Hematopoietic multipotent progenitor cell (in vitro differentiated cells): ENCODE measurements at regions not wholly inside any gene's neighbourhood (a gene's known extent, or its start where the extent isn't known, plus 50 kb on each side); places are given as distances from the start of the nearest gene placed in this dataset.

ENCODE experiments used
- DNase-seq, 3 donors: peaks; one replicate each; pipeline ENCODE4 v3.0.0-alpha.2; 2011 to 2015; ENCODE audit warnings: low read depth in 2 of 3, low spot score in 2 of 3

DNA sequence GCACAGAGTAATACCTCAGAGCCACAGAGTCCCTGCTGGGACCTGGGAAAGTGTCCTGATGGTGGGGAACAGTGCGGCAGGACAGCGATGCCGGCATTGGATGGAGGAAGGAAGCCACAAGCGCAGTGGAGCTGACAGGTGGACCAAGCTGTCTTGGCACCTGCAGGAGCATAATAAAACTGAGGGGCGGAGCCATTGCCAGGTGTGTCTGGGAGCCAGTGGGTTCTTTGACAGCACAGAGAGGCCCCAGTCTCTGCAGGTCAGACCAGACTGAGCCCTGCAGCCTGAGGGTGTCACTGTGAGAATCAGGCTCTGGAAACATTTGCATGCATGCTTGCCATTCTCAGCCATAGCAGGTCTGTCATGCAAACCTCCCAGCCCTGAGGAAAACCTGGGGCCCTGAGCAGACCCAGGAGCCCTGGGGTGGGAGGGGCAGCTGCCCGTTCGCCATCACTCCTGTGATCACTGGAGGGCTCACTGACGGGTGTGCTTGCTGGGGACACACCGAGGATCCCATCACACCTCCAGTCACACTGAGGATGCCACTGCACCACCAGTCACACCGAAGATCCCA, 210.5 kb upstream of the HDAC4 start:
- no peak for DNase-seq

DNA sequence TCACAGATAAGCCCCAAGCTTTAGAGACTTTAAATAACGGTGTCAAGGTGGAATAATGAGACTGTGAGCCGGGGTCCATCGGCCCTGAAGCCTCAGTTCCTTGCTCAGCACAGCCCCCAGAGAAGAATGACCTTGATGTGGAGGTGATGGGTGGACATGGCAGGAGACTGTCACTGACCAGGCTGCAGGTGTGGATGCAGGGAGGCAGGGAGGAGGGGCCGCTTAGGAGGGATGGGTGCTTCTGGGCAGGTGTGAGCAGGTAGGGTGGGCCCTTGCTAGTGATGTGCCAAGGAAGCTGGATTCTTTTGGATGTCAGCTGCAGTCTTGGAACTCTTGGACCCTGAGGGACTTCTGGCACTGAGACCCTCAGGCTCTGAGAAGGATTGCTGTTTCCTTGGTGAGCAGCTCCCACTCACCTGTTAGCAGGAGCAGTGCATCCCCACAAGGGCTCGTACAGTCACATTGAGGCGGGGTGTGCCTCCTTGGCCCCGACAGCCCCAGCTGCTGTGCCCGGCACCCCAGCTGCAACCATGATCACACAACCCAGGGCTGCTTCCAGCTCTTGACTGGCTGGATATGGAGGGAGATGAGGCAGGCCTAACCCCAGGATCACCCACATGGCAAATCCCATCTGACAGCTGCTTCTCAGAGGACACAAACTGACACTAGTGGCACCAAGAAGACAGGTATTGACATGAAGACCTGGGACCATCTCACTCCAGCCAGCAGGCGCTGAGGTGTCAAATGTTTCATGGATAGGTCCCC, 209.8 kb upstream of the HDAC4 start:
- no peak for DNase-seq

DNA sequence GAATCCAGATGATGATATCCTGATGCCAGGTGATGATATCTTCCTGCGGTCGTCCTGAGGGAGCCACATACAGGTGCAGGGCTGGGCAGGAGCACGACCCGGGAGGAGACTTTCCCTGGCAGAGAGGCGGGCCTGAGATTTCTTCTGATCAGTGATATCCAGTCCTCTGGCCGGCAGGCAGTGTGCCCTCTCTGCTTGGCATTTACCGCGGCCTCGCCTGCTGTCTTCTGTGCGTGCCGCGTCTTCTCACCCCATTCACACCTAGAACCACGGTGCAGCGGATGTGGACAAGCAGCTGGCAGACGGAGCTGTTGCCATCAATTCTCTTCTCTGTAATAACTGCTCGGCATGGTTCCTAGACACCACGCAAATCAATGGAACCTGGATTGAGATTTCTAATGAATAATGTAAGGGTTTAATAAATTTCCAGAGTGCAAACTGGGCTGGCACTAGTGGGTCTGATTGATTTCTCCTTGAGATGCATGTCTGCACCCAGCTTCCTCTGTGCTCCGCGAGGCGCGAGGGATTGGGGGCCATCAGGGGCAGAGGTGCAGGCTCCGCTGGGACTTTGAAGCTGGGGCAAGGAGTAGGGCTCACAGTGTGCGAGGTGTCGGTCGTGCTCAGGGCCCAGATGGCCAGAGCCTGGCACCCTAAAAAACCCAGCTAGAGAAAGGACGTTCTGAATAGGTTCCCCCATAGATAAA, 208.9 kb upstream of the HDAC4 start:
- no peak for DNase-seq

DNA sequence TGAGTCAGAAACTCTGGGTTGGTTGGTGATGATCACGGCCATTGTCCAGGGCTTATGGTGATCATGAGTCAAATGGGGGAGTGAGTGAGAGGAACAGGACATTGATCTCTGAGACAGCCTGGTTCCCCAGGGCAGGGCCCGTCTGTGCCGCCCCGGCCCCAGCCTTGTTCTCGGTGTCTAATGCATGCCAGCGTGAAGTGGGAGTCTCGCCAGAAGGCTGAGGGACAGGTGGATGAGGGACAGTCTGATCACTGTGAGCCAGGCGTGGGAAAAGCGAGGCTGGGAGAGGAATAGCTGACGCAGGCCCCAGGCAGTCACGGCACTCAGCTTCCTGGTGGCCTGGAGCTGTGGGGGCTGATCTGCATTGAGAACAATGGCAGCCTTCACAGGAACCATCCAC, 208.3 kb upstream of the HDAC4 start:
- DNase-seq = no peak

- no peak for DNase-seq
These were observed 207.9 kb upstream of the HDAC4 start for GRCh38 chr2:239608723-239609122.

DNA sequence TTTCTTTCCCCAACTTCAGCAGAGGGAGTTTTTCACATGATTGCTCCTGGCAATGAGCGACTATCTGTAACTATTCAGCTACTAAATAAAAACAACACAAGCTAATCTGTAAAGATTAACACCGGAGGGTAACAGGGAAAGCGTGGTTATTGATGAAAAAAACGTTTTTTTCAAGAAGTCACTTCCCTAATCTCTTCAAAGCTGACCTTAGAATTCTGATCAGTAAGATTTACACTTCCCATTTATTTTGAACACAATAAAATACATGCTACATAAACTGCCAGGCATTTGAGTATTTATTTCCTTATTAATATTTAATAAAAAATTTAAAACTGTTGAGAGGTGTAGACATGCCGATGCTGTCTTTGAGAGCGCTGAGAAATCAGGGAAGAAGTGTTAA, 207.4 kb upstream of the HDAC4 start:
- DNase-seq = no peak

DNA sequence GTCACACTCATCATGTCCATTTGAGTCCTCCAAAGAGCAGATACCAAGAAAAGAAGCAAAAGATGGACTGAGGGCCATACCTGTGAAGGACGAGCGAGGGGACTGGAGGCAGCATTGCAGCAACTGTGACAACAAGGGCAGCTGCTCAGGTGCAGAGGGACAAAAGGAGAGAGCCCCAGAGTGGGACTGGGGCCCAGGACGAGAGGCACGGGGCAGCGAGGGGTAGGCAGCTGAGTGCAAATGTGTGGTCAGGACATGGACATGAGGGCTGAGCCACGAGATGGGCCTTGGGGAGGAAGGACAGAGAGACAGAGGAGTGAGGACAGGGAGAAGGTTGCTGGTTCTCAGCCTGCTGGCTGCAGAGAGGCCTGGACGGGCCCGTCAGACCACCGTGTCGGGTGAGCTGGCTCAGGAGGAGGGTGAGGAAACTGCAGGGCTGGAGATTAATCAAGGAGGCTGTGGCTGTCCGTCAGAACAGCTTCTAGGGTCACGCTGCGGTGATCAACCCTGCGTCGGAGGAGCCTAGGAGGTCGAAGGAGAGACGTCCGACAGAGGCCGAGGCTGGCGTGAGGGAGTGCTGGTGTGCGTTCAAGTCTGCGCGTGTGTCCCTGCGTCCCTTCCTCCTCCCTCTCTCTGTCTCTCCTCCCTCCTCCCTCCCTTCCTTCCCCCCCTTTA, 206.8 kb upstream of the HDAC4 start:
- no peak for DNase-seq

DNA sequence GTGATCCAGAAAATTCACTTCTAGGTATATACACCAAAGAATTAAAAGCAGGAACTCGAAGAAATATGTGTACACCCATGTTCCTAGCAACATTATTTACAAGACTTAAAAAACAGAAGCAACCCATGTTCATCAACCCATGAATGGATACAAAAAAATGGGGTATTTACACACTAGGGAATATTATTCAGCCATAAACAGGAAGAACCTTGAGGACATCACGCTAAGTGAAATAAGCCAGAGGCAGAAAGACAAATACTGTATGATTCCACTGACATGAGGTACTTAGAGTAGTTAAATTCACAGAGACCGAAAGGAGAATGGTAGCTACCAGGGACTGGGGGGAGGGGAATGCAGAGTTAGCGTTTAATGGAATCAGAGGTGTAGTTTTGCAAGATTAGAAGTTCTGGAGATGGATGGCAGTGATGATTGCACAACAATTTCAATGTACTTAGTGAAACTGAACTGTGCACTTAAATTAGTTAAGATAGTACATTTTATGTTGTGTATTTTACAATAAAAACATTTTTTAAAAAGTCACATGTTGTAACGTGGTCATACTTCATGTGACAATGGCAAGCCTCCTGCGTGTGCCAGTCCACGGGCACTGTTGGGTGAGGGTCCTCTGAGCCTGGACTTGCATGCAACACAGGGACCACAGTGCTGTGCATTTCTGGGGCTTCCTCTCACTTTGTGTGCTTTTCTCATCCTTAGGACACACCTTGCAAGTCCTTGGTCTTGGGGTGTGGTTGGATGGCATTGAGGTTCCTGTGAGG, 206.1 kb upstream of the HDAC4 start:
- no peak for DNase-seq

- peak in 1 of 3 donors; percentile 33 for DNase-seq
These were observed 205.2 kb upstream of the HDAC4 start for GRCh38 chr2:239605976-239606375.

- no peak for DNase-seq
These were observed 204.6 kb upstream of the HDAC4 start for GRCh38 chr2:239605409-239605808.

GRCh38 chr2:239604861-239605260, 204.0 kb upstream of the HDAC4 start:
- DNase-seq = no peak

GRCh38 chr2:239603411-239604356, 202.9 kb upstream of the HDAC4 start:
- no peak for DNase-seq

- no peak for DNase-seq
These were observed 201.8 kb upstream of the HDAC4 start for GRCh38 chr2:239602290-239603282.

DNA sequence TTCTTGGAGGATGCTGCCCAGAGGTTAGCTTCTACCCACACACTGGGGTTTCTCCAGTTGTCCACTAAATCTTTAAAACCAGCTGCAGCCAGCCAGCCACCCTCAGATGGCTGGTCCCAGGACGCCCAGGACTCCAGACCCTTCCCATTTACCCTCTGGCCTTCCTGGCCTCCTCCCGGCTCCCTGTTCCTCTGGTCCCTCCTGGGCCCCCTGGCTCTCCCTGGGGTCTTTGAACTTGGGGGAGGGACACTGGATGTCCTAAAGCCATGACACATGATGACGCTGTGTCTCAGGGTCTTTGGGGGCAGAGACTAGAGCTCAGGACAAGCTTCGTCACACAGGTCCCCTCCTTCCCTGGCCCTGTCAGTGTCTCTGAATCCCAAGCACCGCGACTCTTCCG, 201.1 kb upstream of the HDAC4 start:
- no peak for DNase-seq

- no peak for DNase-seq
These were observed 200.5 kb upstream of the HDAC4 start for GRCh38 chr2:239601201-239601851.

DNA sequence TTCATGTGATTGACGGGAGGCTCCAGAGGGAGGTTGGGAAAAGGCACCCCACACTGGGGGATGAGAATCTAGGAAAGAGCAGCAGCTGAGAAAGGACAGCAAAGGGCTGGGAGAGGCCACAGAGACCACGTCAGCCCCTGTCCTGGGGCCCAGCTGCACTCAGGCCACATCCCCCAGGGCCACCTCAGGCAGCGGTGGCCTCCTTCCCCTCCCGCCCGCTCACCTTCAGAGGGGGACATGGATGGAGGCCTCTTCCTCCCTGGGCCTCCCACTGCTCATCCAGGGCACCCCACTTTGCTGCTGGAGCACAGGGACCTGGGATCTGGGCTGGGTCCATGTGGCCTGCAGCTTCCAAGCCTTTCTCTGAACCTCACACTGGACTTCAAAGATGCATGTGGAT, 199.8 kb upstream of the HDAC4 start:
- DNase-seq = no peak

DNA sequence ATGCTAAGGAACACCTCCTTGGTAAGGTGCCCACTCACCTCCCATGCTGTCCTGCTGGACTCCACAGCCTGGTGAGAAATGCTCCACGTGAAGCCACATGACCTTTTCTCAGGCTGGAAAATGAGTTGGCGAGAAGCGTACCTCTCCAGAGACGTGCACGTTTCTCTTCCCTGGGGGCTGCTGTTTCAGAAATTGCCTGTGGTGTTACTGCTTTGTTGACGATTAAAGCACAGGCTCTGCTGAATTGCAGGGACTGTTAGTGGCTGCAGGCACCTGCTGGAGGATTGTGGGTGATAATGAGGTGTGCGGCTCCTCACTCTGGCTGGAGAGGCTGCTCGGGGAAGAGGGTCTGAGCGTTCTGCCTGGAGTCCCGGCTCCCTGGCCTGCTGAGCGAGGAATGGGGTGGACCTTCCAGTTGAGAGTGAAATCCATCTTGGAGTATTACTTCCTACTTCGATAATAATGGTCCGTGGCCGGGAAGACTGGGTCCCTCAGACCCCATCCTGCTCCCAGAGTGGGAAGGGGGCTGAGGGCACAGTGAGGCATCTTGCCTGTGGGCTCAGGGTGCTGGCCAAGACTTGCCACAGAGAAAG, 199.3 kb upstream of the HDAC4 start:
- DNase-seq = no peak

DNA sequence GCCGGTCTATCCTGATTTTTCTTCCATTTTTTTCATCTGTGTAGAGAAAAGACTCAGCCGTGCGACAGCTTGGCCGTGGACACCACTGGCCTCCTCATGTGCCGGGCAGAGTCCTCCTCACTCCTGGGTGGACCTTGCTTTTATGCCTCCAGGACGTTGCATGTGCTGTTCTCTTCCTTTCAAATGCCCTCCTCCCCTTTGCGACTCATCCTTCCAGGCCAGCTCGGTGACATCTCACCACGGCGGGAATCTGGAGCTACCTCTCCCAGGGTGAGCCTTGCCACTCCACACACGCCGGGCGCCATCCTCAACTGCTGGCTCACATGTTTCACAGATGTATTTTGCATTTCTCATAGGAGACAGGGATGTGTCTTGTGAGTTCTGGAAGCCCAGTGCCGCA, 198.5 kb upstream of the HDAC4 start:
- no peak for DNase-seq
